ENCODE measurements at regions not wholly inside any gene's neighbourhood (a gene's known extent, or its start where the extent isn't known, plus 50 kb on each side); places are given as distances from the start of the nearest gene placed in this dataset.

GRCh38 chr5:1731091-1731639 lies 68.5 kb downstream of the MRPL36 start:
- DNase-seq (ENCODE audit: low read depth, low spot score): no peak
- Histone ChIP-seq H3K27ac (ENCODE audit: low read length) (no peak overlapping the region), H3K36me3 (ENCODE audit: control insufficient read depth, insufficient read depth, low read length) (no peaks in the 10 kb centered on the region), H3K4me3 (ENCODE audit: low read depth in 2 of 2, low read length in 2 of 2) (no peak overlapping the region), H3K9me3 (ENCODE audit: control insufficient read depth, insufficient read depth, low read depth, low read length) (no peaks in the 10 kb centered on the region), H3K27me3 (ENCODE audit: control insufficient read depth, insufficient read depth, low read length) (no peaks in the 10 kb centered on the region; the same call in 1 of the 2 replicates), H3K4me1 (ENCODE audit: control insufficient read depth, insufficient read depth, low read length) (no peaks in the 10 kb centered on the region)
- in situ Hi-C loops (cut with HindIII; ENCODE audit: low pct_unique_long_range_greater_than_20kb, low sequenced_read_pairs): no loop called here
- no peak for TF ChIP-seq POLR2AphosphoS5 (IDR thresholded peaks at IDR 0.05; ENCODE audit: low read depth, low read length)
- no peak for TF ChIP-seq REST (IDR thresholded peaks at IDR 0.05; ENCODE audit: insufficient read depth in 1 of 2, low read depth in 2 of 2, low read length in 1 of 2)
- TF ChIP-seq TCF7L2 (IDR thresholded peaks at IDR 0.05; ENCODE audit: low read depth, low read length): no peak
- no peak for TF ChIP-seq SIN3A (IDR thresholded peaks at IDR 0.05; ENCODE audit: borderline replicate concordance, insufficient read depth, low read depth, low read length)
- intact Hi-C loops (cut with micrococcal nuclease; ENCODE audit: unreplicated experiment): no loop called here
- ChIA-PET POLR2A (no interaction called here), CTCF (no interaction called here)
- ATAC-seq: no peak
- BruUV-seq (replicated peaks): no TSS peak

GRCh38 chr5:1730487-1730847 lies 69.2 kb downstream of the MRPL36 start:
- in situ Hi-C loops (cut with HindIII; ENCODE audit: low pct_unique_long_range_greater_than_20kb, low sequenced_read_pairs): no loop called here
- no peak overlapping the region for H3K27ac ChIP-seq (ENCODE audit: low read length)

More at GRCh38 chr5:1730487-1730847, 69.2 kb downstream of the MRPL36 start:
- Histone ChIP-seq H3K4me1 (ENCODE audit: control insufficient read depth, insufficient read depth, low read length) (no peaks in the 10 kb centered on the region), H3K4me3 (ENCODE audit: low read depth in 2 of 2, low read length in 2 of 2) (no peak overlapping the region), H3K9me3 (ENCODE audit: control insufficient read depth, insufficient read depth, low read depth, low read length) (no peaks in the 10 kb centered on the region), H3K27me3 (ENCODE audit: control insufficient read depth, insufficient read depth, low read length) (no peaks in the 10 kb centered on the region), H3K36me3 (ENCODE audit: control insufficient read depth, insufficient read depth, low read length) (no peaks in the 10 kb centered on the region)
- no TSS peak for BruUV-seq (replicated peaks)
- no peak for TF ChIP-seq POLR2AphosphoS5 (IDR thresholded peaks at IDR 0.05; ENCODE audit: low read depth, low read length)
- no peak for TF ChIP-seq SIN3A (IDR thresholded peaks at IDR 0.05; ENCODE audit: borderline replicate concordance, insufficient read depth, low read depth, low read length)
- no peak for TF ChIP-seq CTCF (IDR thresholded peaks at IDR 0.05)
- no peak for TF ChIP-seq TCF7L2 (IDR thresholded peaks at IDR 0.05; ENCODE audit: low read depth, low read length)
- TF ChIP-seq REST (IDR thresholded peaks at IDR 0.05; ENCODE audit: insufficient read depth in 1 of 2, low read depth in 2 of 2, low read length in 1 of 2): no peak
- intact Hi-C loops (cut with micrococcal nuclease; ENCODE audit: unreplicated experiment): no loop called here
- ChIA-PET CTCF (no interaction called here), POLR2A (no interaction called here)
- DNase-seq (ENCODE audit: low read depth, low spot score) (no peak), ATAC-seq (no peak)

Measured in Panc1 (cell line).